Thyroid gland (tissue), 4 donors: ENCODE measurements at regions not wholly inside any gene's neighbourhood (a gene's known extent, or its start where the extent isn't known, plus 50 kb on each side); places are given as distances from the start of the nearest gene placed in this dataset.

Source experiments
- POLR2A ChIP-seq, 2 donors: fragments of 450-650 bp; IDR thresholded peaks; one replicate each; pipeline ENCODE4 v1.6.1; 2017; ENCODE audit warnings: antibody characterized with exemption in 2 of 2, mild to moderate bottlenecking in 2 of 2, moderate library complexity in 1 of 2
- TF ChIP-seq, protein P1 (sequence below), 6 experiments: fragments of 200-600 bp in 3 of 6; fragments of 450-650 bp in 3 of 6; sonication (generic) in 3 of 6; IDR thresholded peaks; one replicate each; pipeline ENCODE4 v1.5.1; 2016 to 2019; ENCODE audit warnings: antibody characterized with exemption in 6 of 6, mild to moderate bottlenecking in 2 of 6, inconsistent platforms in 1 of 6, moderate library complexity in 1 of 6

DNA sequence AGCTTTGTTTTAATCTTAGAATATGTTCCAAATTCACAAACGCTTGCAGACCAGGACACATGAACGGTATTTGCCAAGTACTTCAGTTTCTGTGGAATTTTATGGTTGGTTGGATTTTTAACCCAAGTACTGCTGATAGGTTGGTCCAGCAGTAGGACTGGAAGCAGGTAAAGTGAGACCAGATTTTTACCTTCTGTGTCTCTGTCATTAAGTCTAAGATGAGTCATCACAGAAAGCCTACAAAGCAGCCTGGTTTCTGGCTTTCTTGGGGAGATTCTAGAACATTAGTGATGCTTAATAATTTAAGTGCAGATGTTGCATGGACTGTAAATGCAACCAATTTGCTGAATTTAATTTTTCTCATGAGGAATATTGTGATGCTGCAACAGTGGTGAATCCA is 100.5 kb downstream of the SCG2 start:
- TF ChIP-seq POLR2A (IDR thresholded peaks at IDR 0.05): no peak
- TF ChIP-seq, protein P1, sequence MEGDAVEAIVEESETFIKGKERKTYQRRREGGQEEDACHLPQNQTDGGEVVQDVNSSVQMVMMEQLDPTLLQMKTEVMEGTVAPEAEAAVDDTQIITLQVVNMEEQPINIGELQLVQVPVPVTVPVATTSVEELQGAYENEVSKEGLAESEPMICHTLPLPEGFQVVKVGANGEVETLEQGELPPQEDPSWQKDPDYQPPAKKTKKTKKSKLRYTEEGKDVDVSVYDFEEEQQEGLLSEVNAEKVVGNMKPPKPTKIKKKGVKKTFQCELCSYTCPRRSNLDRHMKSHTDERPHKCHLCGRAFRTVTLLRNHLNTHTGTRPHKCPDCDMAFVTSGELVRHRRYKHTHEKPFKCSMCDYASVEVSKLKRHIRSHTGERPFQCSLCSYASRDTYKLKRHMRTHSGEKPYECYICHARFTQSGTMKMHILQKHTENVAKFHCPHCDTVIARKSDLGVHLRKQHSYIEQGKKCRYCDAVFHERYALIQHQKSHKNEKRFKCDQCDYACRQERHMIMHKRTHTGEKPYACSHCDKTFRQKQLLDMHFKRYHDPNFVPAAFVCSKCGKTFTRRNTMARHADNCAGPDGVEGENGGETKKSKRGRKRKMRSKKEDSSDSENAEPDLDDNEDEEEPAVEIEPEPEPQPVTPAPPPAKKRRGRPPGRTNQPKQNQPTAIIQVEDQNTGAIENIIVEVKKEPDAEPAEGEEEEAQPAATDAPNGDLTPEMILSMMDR (IDR thresholded peaks at IDR 0.05): no peak
